GM12872 (cell line): ENCODE measurements at regions not wholly inside any gene's neighbourhood (a gene's known extent, or its start where the extent isn't known, plus 50 kb on each side); places are given as distances from the start of the nearest gene placed in this dataset.

Experiments
- CTCF ChIP-seq: IDR thresholded peaks from 3 replicates; pipeline ENCODE4 v1.5.1; 2011; ENCODE audit warnings: low read depth, mild to moderate bottlenecking, low read length, moderate library complexity; ENCODE audit not compliant: insufficient read depth

GRCh38 chr7:25307624-25308023 lies 79.3 kb upstream of the NPVF start:
- no peak for TF ChIP-seq CTCF

GRCh38 chr7:25308246-25308645 lies 80.0 kb upstream of the NPVF start:
- TF ChIP-seq CTCF = no peak

GRCh38 chr7:25308906-25309705 lies 80.8 kb upstream of the NPVF start:
- no peak for TF ChIP-seq CTCF

- no peak for TF ChIP-seq CTCF
Observed at GRCh38 chr7:25310896-25311295, 82.6 kb upstream of the NPVF start.

GRCh38 chr7:25311346-25311745 lies 83.1 kb upstream of the NPVF start:
- no peak for TF ChIP-seq CTCF

GRCh38 chr7:25312968-25313367 lies 84.7 kb upstream of the NPVF start:
- TF ChIP-seq CTCF = no peak

- TF ChIP-seq CTCF = no peak
Observed at GRCh38 chr7:25313526-25313925, 85.2 kb upstream of the NPVF start.
